Midbrain (tissue), 1 donor: ENCODE measurements at regions not wholly inside any gene's neighbourhood (a gene's known extent, or its start where the extent isn't known, plus 50 kb on each side); places are given as distances from the start of the nearest gene placed in this dataset.

Experiments
- DNase-seq: peaks from one replicate; lab custom pipeline; 2025; lab: John Stamatoyannopoulos, UW

DNA sequence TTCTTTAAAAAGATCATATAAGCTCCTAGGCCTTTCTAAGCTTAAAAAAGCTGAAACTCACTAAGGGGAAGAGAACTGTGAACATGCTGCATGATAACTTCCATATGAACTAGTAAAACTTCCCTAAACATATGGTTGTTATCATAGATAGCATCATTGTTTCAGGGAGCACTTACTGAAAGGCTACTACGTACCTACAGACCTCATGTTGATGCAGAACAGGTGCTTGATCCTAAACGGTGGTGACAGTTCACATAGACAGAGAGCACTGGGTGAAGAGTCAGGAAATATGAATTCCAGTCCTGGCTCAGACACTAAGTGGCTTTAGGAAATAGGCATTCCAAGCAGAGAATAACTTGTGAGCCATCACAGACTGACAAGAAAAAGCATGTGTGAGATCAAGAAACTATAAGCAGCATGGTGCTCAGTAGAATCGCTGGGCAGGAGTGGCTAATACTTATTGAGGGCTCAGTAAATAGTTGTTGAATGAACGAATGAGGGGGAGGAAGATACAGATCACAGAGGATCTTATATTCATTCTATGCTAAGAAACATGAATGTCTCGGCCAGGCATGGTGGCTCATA, 78.4 kb upstream of the NUDT4 start:
- no peak for DNase-seq

DNA sequence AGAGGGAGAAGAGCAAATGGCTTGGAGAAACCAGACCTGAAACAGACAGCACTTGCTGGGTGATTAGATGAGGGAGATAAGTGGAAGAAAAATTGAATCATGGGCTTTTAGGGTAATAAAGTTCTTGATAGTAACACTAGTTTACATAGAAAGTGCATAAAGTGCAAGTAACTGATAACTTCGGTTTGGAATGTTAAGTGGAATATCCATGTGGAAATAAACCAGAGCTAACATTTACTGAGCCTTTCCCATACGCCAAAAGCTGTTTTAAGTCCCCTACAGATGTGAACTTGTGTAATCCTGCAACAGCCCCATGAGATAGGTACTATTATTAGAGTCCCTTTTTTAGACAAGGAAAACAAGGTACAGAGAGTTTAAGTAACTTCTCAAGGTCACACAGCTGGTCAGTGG, 77.1 kb upstream of the NUDT4 start:
- DNase-seq = no peak

DNA sequence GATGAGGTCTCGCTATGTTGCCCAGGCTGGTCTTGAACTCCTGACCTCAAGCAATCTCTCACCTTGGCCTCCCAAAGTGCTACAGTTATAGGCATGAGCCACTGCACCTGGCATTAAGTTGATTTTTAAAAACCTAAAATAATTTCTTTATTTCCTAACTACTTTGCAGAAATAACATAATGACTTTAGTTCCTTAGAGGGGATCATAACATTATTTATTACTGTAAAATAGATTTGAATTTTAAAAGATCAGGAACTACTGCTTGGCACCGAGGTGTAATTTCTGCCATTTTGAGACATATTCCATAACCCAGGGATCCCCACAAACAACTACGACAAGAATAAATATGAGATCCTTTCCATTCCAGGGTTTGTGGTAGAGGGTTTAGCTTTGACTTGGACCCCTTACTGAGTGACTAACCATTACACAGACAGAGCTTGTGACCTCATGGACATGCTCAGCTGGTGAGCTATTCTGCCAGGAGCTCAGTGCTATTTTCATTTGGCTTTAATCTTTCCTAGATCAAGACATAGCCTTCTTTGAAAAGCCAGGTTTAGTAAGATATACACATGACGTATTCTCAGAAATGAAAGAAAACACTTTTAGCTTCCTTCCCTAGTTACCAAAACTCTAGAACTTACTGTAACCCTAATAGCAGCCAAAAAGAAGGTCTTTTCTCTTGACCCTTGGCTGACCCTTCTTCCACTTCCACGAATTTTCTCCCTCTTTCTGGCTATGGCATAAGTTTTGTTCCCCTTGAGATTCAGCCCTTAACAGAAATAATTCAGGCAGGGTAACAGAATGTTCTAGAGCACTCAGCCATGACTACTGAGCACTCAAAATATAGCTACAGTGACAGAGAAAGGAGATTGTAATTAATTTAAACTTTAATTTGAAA, 75.1 kb upstream of the NUDT4 start:
- DNase-seq = no peak

- no peak for DNase-seq
Measured at GRCh38 chr12:93306636-93307035, 71.1 kb upstream of the NUDT4 start.

DNA sequence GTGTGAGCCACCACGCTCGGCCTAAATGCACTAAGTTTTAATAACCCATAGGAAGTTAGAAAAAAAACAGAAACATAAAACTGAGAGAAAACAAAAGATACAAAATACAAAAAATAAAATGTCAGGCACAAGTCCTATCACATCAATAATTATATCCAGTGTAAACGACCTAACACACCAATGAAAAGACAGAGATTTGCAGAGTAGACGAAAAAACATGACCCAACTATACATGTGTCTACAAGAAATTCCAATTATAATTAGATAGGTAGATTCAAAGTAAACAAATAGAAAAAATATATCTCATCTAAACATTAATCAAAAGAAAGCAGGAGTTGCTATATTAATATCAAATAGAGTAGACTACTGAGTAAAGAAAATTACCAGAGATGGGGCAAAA, 69.4 kb upstream of the NUDT4 start:
- DNase-seq = no peak

- no peak for DNase-seq
Measured at GRCh38 chr12:93311827-93312226, 65.9 kb upstream of the NUDT4 start.

- DNase-seq = no peak
Measured at GRCh38 chr12:93314177-93314497, 63.6 kb upstream of the NUDT4 start.

DNA sequence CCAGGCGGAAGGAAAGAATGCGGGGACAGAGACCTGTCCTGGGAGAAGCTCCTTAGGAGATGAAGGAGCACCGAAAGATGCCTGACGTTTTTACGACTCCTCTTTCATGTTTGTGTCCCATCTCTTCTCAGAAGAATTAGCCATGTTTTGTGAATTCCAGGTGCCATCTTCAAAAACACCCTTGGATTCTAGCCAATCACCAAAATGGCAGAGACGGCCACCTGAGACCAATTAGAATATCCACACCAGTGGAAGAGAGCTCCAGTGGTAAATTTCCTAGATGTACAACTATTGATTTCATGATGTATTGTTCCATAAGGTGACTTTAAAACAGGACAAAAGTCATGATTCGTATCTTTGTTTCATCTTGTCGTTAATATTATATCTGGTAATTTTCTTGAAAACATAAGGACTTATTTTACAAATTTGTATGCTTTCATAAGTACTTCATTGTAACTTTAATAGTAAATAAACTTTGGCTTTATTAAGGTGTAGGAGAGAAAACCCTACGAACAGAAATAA, 62.3 kb upstream of the NUDT4 start:
- DNase-seq = no peak

GRCh38 chr12:93315907-93316622, 61.7 kb upstream of the NUDT4 start:
- no peak for DNase-seq

GRCh38 chr12:93316623-93316971, 61.1 kb upstream of the NUDT4 start:
- DNase-seq = no peak

DNA sequence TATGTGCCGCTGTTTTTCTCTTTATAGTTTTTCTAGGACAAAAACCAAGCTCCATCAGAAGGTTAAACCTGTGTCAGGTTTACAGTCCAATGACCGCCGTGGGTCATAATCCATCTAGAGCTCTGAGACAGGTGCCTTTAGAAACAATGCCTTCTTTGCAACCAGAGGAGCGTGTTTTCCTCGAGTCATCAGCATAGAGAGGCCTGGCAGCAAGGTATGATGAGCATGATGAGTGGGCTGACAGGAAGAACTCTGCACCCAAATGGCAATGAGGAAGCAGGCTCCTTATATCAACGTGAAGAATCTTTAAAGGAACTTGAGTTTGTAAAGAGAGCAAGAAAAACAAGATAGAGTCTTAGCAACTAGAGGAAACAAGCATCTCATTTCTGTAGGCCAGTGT, 60.5 kb upstream of the NUDT4 start:
- DNase-seq = no peak

GRCh38 chr12:93318720-93319522, 58.8 kb upstream of the NUDT4 start:
- DNase-seq = no peak

DNA sequence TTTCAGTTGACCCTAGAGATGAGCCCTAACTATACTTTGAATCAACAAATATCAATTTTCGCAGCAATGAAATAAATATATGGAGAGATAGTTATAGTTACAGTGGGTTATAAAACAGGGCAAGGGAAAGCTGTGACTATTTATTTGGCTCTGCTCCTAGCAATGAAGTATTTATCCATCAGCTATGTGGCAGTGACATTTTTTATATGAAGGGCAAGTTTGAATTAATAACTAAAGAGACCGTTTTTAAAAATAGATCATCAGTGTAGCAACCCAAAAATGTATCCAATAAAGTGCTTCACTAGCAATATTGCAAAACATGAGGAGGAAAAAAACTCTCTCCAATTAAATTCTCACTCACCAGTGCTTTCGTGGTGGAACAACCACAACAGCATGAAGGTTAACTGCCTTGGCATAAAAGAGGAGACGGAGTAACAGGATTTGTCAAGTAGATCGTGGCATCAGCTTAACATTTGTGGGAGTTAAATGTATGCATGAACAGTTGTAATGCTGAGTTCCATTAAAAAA, 58.1 kb upstream of the NUDT4 start:
- DNase-seq = no peak

DNA sequence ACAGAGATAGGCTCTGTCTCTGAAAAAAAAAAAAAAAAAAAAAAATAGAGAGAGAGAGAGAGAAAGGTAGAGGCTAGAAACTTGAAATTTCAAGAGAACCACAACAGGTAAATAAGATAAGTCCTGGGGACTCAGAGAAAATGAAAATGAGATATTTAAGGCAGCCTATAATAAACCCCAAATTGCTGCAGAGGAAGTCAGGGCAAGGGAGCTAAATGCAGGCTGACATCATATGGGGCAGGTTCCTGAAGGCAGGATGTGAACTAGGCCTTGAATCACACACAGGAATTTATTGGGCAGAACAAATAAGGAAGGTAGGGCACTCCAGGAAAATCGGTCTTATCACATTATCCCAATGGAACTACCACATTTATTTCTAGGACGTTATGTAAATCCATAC, 54.9 kb upstream of the NUDT4 start:
- DNase-seq = no peak

GRCh38 chr12:93323625-93324329, 53.9 kb upstream of the NUDT4 start:
- DNase-seq = no peak

DNA sequence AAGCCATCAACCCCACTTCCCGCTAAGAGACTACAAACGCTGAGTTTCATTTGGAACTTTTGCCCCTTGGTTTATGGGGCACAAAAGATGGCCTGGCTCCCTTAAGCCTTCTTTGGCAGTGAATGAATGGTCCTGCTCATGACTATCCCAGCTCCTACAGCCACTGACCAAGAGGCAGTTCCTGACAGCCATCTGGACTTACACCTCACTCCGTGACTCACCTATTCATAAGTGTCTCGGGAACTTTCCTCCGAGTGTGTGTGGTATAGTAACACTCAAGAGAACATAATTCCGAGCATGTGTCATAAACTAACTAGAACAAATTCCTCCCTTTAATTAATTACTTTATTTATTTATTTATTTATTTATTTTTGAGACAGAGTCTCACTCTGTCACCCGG, 51.9 kb upstream of the NUDT4 start:
- no peak for DNase-seq
